GM21825 (cell line): ENCODE measurements at regions not wholly inside any gene's neighbourhood (a gene's known extent, or its start where the extent isn't known, plus 50 kb on each side); places are given as distances from the start of the nearest gene placed in this dataset.
"Not testable (repeated sequence)": the region's sequence is repeated elsewhere in the genome, so short reads cannot be mapped to it uniquely, and the experiment has no call there.

Source experiments
- ATAC-seq: cut with Tn5 transposase; IDR thresholded peaks from one replicate; pipeline ENCODE4 v1.9.1; 2021; ENCODE audit warnings: mild to moderate bottlenecking, moderate library complexity; ENCODE audit not compliant: unreplicated experiment

GRCh38 chr18:10241579-10241978 is 212.9 kb upstream of the APCDD1 start:
- ATAC-seq = no peak

GRCh38 chr18:10242936-10243680 is 211.3 kb upstream of the APCDD1 start:
- no peak for ATAC-seq

- no peak for ATAC-seq
Observed at GRCh38 chr18:10244341-10244740, 210.1 kb upstream of the APCDD1 start.

GRCh38 chr18:10245031-10245845 is 209.2 kb upstream of the APCDD1 start:
- ATAC-seq = no peak

- no peak for ATAC-seq
Observed at GRCh38 chr18:10245846-10246175, 208.6 kb upstream of the APCDD1 start.

GRCh38 chr18:10247021-10247741 is 207.3 kb upstream of the APCDD1 start:
- no peak for ATAC-seq

GRCh38 chr18:10247742-10248082 is 206.7 kb upstream of the APCDD1 start:
- no peak for ATAC-seq

GRCh38 chr18:10248738-10249137 is 205.7 kb upstream of the APCDD1 start:
- ATAC-seq = no peak

- ATAC-seq = no peak
Observed at GRCh38 chr18:10249270-10249669, 205.2 kb upstream of the APCDD1 start.

- no peak for ATAC-seq
Observed at GRCh38 chr18:10249801-10250200, 204.6 kb upstream of the APCDD1 start.

- ATAC-seq = no peak
Observed at GRCh38 chr18:10252494-10252893, 201.9 kb upstream of the APCDD1 start.

GRCh38 chr18:10252952-10253705 is 201.3 kb upstream of the APCDD1 start:
- no peak for ATAC-seq

- ATAC-seq = not testable (repeated sequence)
Observed at GRCh38 chr18:10256276-10256675, 198.2 kb upstream of the APCDD1 start.

GRCh38 chr18:10258836-10259474 is 195.5 kb upstream of the APCDD1 start:
- ATAC-seq = no peak

GRCh38 chr18:10259901-10260300 is 194.5 kb upstream of the APCDD1 start:
- ATAC-seq = no peak

- no peak for ATAC-seq
Observed at GRCh38 chr18:10261344-10262276, 192.8 kb upstream of the APCDD1 start.

GRCh38 chr18:10262566-10262965 is 191.9 kb upstream of the APCDD1 start:
- no peak for ATAC-seq

GRCh38 chr18:10264260-10264659 is 190.2 kb upstream of the APCDD1 start:
- ATAC-seq = no peak

- no peak for ATAC-seq
Observed at GRCh38 chr18:10265560-10266333, 188.7 kb upstream of the APCDD1 start.
